BE2C (cell line): ENCODE measurements at regions not wholly inside any gene's neighbourhood (a gene's known extent, or its start where the extent isn't known, plus 50 kb on each side); places are given as distances from the start of the nearest gene placed in this dataset.

Experiments
- DNase-seq: peaks from one replicate; pipeline ENCODE4 v3.0.0-alpha.2; 2020
- H3K27me3 ChIP-seq: fragments of 250-450 bp; sonication (Bioruptor Pico); 2 replicates; pipeline ENCODE4 v1.5.1; 2020; ENCODE audit warnings: mild to moderate bottlenecking
- H3K36me3 ChIP-seq: fragments of 250-450 bp; sonication (Bioruptor Pico); 2 replicates; pipeline ENCODE4 v1.5.1; 2020; ENCODE audit warnings: mild to moderate bottlenecking
- H3K4me1 ChIP-seq: fragments of 250-450 bp; sonication (Bioruptor Pico); 2 replicates; pipeline ENCODE4 v1.5.1; 2020
- H3K4me3 ChIP-seq: 2 replicates; pipeline ENCODE4 v1.5.1; 2011; ENCODE audit warnings: low read depth, low read length
- H3K9me3 ChIP-seq: fragments of 250-450 bp; sonication (Bioruptor Pico); 2 replicates; pipeline ENCODE4 v1.5.1; 2020
- CTCF ChIP-seq: IDR thresholded peaks from 2 replicates; pipeline ENCODE4 v1.5.1; 2012; ENCODE audit warnings: mild to moderate bottlenecking, low read depth, low read length

- Histone ChIP-seq H3K9me3 (no peaks in the 10 kb centered on the region), H3K4me3 (no peak overlapping the region), H3K4me1 (no peaks in the 10 kb centered on the region), H3K27me3 (no peaks in the 10 kb centered on the region), H3K36me3 (no peaks in the 10 kb centered on the region)
- DNase-seq = no peak
- no peak for TF ChIP-seq CTCF
Observed at GRCh38 chr18:41021089-41021488, 933.9 kb upstream of the PIK3C3 start.

DNA sequence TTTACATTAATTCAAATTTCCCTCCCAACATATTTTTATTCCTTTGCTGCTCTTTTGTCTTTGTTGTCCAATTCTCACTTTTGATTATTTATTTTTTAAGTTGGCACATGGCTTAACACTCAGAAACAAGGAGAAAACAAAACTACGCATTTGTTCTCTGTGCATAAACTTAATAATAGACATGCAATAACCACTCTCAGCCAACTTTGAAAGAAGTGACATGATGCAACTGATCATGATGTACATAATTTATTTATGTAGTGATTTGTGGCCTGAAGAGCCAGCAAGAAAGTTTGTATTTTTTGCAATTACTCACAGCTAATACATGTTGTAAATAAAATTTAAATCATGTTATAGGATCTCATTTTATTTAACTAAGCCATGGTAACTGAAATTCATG lies 942.8 kb upstream of the PIK3C3 start:
- TF ChIP-seq CTCF = no peak
- Histone ChIP-seq H3K9me3 (no peaks in the 10 kb centered on the region), H3K4me3 (no peak overlapping the region), H3K27me3 (no peaks in the 10 kb centered on the region), H3K4me1 (no peaks in the 10 kb centered on the region), H3K36me3 (no peaks in the 10 kb centered on the region)
- no peak for DNase-seq

- Histone ChIP-seq H3K4me1 (no peaks in the 10 kb centered on the region), H3K27me3 (no peaks in the 10 kb centered on the region), H3K36me3 (no peaks in the 10 kb centered on the region), H3K9me3 (no peaks in the 10 kb centered on the region), H3K4me3 (no peak overlapping the region)
- DNase-seq = no peak
- TF ChIP-seq CTCF = no peak
Observed at GRCh38 chr18:41009926-41010325, 945.1 kb upstream of the PIK3C3 start.

DNA sequence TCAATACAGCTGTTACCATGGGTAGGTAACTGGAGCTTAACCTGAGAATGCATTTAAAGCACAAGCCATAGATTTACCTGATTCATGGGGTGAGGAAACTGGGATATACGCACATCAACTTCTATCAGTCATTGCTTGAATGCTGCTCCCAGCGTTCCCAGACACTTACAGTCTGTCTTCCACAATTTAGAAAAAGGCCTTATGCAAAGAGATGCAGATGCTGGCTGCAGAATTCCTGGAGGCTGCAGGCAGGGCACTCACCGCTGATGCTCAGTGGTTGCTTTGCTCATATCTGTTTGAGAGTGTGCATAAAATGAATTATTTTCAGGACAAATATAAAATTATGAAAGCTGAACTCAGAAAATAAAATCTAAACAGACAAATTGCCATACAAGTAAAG lies 950.7 kb upstream of the PIK3C3 start:
- DNase-seq = no peak
- no peak for TF ChIP-seq CTCF
- Histone ChIP-seq H3K9me3 (no peaks in the 10 kb centered on the region), H3K4me3 (no peak overlapping the region), H3K36me3 (no peaks in the 10 kb centered on the region), H3K27me3 (no peaks in the 10 kb centered on the region), H3K4me1 (no peaks in the 10 kb centered on the region)

DNA sequence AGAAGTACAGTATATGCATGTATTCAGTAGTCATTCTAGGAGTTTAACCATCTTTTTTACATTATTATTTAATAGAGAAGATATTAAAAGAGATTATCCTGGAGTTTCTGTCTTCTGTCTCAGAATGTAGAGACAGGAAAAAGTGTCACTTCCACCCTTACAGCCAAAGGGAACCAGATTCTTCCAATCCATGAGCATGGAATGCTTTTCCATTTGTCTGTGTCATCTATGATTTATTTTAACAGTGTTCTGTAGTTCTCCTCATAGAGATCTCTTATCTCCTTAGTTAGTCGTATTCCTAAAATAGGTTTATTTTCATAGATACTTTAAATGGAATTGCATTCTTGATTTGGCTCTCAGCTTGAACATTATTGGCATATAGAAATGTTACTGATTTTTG lies 959.5 kb upstream of the PIK3C3 start:
- no peak for DNase-seq
- H3K27me3 ChIP-seq = no peaks in the 10 kb centered on the region
- no peaks in the 10 kb centered on the region for H3K9me3 ChIP-seq
- no peaks in the 10 kb centered on the region for H3K36me3 ChIP-seq
- no peaks in the 10 kb centered on the region for H3K4me1 ChIP-seq
- no peak for TF ChIP-seq CTCF
- H3K4me3 ChIP-seq = no peak overlapping the region

DNA sequence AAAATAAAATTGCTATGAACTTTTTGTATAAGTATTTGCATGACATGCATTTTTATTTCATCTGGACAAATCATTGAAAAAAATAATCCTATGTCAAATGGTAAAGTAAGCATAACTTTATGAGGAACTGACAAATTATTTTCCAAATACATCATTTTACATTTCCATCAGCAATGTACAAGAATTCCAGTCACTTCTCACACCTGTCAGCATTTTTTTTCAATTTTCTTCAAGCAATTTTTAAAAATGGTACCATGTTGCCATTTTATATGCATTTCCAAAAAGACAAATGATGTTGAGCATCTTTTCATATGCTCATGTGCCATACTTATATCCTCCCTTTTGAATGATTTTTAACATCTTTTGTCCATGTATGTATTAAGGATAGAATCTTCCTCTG lies 961.7 kb upstream of the PIK3C3 start:
- Histone ChIP-seq H3K9me3 (no peaks in the 10 kb centered on the region), H3K36me3 (no peaks in the 10 kb centered on the region), H3K4me3 (no peak overlapping the region), H3K27me3 (no peaks in the 10 kb centered on the region), H3K4me1 (no peaks in the 10 kb centered on the region)
- TF ChIP-seq CTCF = no peak
- DNase-seq = no peak
